Left forelimb (tissue), 1 donor: ENCODE measurements at regions not wholly inside any gene's neighbourhood (a gene's known extent, or its start where the extent isn't known, plus 50 kb on each side); places are given as distances from the start of the nearest gene placed in this dataset.
"Not testable (repeated sequence)": the region's sequence is repeated elsewhere in the genome, so short reads cannot be mapped to it uniquely, and the experiment has no call there.

Source experiments
- DNase-seq: peaks from one replicate; pipeline ENCODE4 v3.0.0-alpha.2; 2018; ENCODE audit warnings: low spot score

DNA sequence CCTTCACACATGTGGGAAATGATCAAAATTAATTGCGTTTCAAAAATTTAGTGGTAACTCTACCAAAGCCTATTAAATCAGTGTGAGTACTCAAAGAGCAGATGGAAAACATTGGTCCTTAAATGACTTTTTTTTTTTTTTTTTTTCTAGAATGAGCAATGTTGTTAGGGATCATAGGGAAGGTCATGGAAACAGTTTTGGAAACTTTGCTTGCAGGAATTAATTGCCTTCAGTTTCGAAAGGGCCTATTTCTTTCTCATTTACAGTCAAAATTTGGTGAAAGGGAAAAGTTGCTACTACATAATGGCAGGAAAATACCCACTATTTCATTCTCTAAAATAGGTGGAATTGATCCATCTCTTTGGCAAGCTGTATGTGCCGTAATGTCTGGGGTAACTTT lies 160.9 kb downstream of the RTL9 start:
- DNase-seq: no peak

- no peak for DNase-seq
Measured at GRCh38 chrX:110519906-110520452, 161.3 kb downstream of the RTL9 start.

GRCh38 chrX:110520652-110521051 lies 162.0 kb downstream of the RTL9 start:
- not testable (repeated sequence) for DNase-seq

GRCh38 chrX:110531873-110532580 lies 173.4 kb downstream of the RTL9 start:
- no peak for DNase-seq

- peak; percentile 63 for DNase-seq
Measured at GRCh38 chrX:110532581-110532931, 173.9 kb downstream of the RTL9 start.

DNA sequence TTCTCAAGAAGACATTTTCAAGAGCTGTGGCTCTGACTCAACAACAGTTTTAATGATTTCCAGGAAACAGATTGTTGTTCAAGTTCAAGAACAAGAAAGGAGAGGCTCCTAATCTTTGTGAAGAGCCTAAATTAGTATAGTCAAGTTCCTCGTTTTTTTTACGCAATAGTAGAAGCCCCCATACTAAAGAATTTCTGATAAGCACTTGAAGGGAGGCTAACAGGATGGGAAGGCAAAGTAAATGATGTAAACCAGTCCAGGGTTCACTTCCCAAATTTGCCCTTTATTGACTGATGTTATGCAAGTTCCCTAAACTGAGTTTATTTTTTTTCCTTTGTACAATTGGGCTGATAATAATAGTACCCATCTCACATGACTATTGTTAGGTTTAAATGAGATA lies 178.2 kb downstream of the RTL9 start:
- no peak for DNase-seq

DNA sequence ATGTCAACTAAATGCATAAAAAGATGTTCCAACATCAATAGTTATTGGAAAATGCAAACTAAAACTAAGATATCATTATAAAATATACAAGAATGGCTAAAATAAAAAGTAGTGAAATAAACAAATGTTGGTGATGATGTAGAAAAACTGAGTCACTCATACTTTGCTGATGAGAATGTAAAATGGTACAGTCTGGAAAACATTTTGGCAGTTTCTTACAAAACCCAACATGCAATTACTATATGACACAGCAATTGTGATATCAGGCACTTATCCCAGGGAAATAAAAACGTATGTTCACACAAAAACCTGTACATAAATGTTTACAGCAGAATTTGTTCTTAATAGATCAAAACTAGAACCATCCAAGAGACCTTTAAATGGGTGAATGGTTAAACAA lies 182.6 kb downstream of the RTL9 start:
- DNase-seq: no peak

DNA sequence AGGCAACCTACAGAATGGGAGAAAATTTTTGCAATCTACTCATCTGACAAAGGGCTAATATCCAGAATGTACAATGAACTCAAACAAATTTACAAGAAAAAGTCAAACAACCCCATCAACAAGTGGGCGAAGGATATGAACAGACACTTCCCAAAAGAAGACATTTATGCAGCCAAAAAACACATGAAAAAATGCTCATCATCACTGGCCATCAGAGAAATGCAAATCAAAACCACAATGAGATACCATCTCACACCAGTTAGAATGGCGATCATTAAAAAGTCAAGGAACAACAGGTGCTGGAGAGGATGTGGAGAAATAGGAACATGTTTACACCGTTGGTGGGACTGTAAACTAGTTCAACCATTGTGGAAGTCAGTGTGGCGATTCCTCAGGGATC lies 192.2 kb downstream of the RTL9 start:
- not testable (repeated sequence) for DNase-seq

- DNase-seq: no peak
Measured at GRCh38 chrX:110557864-110558263, 199.2 kb downstream of the RTL9 start.

- DNase-seq: no peak
Measured at GRCh38 chrX:110558406-110558805, 199.8 kb downstream of the RTL9 start.

DNA sequence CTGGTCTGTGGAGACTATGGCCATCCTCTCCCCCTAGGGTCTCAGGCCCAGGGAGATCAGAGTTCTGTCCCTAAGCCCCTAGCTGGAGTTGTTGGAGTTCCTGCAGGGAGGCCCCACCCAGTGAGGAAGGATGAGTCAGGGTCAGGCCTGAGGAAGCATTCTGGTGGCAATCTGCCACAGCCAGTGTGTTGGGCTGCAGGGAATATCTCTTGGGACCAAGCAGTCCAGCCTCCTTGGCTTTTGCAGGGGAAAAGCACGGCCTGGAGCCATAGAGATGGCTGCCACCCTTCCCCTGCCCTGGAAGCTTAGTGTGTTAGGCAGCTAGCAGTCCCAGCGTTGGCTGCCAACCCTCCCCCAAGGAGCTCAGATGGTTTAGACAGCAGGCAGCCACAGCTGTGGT lies 202.4 kb downstream of the RTL9 start:
- DNase-seq: no peak

DNA sequence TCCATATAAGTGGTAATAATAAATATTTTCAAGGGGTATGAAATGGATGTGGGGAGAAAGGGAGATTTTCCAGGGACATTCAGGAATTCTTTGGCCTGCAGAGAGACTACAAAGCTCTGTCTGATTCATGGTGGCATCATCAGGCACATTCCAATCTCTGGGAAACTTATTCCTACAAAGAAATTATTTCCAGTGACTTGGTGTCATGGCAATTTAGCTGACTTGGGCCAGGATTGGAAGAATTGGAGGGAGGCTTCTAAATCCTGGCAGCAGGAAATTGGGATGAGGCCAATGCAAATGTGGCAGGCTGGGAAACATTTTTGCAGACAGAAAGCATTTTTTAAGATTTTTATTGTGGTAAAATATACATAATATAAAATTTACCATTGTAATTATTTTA lies 204.6 kb downstream of the RTL9 start:
- no peak for DNase-seq

DNA sequence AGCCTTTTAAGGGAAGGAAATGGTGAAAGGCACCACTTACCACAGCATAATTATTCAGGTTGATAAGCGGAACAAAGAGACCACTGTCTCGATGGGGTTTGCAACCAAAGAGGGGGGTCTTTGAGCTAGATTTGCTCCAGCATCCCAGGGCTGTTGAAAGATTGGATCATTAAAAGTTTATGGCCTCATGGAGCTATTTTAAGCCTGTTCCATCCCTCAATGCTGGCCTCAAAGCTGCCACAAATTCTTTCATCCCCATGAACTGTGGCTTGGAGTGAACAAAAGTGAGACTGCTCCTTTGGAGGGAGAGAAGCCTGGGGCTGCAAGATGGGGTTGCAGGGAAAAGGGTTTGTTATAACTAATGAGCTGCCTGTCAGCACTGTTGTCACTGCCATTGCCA lies 209.8 kb downstream of the RTL9 start:
- no peak for DNase-seq

DNA sequence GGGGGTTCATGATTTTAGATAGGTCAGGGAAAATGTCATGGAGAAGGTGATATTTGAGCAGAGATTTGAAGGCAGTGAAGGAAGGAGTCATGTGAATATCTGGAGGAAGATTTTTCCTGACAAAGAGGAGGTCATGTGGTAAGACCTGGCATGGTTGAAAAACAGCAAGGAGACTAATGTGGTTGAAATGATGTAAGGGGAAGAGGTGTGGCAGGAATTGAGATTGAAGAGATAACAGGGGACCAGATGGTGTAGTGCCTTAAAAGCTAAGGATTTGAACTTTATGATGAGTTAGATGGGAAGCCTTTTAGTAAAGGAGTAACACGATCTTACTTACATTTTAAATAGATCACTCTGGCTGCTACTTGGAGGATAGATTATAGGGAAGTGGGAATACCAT lies 210.9 kb downstream of the RTL9 start:
- DNase-seq: no peak

DNA sequence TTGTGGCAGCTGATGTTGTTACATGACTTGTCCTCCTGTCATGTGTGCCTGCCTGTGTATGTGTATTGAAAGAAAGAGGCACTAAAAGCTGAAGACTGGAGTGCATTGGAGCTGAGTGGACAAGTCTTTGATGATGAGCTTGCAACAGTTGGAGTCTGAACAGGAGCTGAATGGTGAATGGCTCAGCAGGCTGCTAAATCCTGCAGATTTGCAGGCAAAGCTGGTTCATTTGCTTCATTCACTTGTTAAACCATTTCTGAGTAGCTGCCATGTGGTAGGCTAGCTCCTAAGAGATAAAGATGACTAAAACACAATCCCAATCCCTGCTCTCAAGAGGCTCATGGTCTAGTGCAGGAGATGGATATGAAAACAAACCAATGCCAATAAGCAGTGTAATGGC lies 217.3 kb downstream of the CHRDL1 start:
- DNase-seq: no peak

DNA sequence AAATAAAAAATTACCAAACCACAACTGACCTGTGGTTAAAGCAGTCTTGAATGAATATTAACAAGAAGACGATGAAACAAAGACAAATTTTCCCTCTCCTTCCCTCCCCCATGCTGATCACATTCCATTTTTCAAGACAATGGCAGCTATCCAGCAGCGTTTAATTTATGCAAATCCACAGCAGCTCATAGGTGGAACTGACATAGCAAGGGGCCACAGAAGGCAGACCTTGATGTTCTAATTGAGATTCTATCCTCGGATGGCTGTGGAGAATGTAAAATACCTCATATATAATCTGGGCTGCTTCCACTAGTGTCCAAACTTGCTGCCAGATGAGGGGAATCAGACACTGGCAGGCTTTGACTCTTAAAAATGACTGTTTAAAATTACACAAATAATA lies 211.5 kb downstream of the CHRDL1 start:
- no peak for DNase-seq

GRCh38 chrX:110588164-110588563 lies 207.5 kb downstream of the CHRDL1 start:
- no peak for DNase-seq

GRCh38 chrX:110588853-110589252 lies 206.8 kb downstream of the CHRDL1 start:
- DNase-seq: no peak

DNA sequence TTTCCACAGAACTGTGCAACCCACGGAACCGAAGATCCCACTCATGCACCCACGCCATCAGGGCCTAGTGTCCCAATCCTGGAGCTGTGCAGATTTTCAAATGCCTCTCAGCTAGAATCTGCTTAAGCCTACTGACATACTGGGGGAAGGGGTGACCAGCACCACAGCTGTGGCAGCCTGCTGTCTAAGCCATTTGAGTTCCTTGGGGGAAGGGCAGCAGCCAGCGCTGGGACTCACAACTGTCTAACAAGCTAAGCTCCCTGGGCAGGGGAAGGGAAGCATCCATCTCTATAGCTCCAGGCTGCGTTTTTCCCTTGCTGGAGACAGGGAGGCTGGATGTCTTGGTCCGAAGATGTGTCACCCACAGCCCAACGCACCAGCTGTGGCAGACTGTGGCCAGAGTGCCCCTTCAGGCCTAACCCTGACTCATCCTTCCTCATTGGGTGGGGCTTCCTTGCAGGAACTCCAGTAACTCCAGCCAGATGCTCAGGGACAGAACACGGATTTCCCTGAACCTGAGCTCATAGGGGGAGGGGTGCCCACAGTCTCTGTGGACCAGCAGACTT lies 194.8 kb downstream of the CHRDL1 start:
- DNase-seq: no peak

- DNase-seq: no peak
Measured at GRCh38 chrX:110614596-110614995, 181.0 kb downstream of the CHRDL1 start.
